SW480 (cell line): ENCODE measurements at regions not wholly inside any gene's neighbourhood (a gene's known extent, or its start where the extent isn't known, plus 50 kb on each side); places are given as distances from the start of the nearest gene placed in this dataset.

Experiments used
- DNase-seq: peaks from one replicate; pipeline ENCODE4 v3.0.0-alpha.2; 2016; ENCODE audit warnings: low spot score

DNA sequence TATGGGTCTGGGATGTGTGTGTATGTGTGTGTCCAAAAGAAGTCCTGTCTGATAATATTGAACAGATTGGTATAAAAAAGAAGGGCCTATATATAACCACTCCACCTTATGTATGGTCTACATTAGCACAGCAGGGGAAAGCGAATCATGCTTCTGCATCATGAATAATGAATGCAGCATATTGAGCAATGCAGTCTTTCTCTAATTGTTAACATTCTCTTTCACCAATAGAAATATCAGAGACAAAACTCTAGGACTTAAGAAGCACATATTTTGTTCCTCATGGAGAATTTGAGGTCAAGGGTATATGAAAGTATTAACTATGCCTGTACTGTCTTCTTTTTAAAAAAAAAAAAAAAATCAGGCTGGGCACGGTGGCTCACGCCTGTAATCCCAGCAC is 264.3 kb upstream of the NOCT start:
- DNase-seq: no peak

DNA sequence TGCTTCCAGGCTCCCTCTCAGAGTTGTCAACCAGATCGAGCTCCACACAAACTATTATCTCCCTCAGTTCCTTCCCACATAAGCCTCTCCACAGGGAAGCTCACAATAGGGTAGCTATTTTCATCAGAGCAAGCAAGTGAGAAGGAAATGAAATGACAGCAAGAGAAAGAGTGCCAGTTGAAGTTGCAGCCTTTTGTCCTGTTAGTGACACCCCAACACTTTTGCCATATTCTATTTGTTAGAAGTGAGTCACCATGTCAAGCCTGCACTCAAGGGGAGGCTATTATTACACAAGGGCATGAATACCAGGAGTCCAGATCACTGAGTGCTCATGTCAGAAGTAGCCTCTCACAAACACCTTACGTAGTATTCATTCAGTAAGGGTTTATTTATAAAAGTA is 266.3 kb upstream of the NOCT start:
- no peak for DNase-seq

DNA sequence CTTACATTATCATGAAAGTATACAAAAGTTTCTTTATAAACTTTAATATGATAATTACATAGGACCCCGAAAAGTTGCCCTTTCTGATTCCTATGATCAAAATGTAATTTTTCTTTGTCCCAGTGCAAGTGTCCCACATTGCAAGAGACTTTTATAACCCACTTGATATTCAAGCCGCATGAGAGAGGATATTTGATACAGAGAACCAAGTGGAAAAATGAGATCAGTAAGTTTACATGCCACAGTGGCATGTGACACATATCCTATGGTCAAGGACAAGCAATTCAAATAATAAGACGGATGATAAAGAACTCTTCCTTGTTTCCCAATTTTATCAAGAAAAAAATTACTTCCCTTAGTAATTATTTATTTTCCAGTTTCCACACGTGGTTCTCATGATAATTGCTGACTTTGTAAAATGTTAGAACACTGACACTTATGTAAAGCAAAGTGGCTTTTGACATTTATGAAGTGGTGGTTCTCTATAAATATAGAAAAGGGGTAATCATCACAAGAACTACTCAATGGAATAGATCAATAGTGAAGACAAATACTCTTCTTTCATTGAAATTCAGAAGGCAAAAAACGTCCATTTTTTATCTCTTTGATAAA is 273.7 kb upstream of the NOCT start:
- no peak for DNase-seq

DNA sequence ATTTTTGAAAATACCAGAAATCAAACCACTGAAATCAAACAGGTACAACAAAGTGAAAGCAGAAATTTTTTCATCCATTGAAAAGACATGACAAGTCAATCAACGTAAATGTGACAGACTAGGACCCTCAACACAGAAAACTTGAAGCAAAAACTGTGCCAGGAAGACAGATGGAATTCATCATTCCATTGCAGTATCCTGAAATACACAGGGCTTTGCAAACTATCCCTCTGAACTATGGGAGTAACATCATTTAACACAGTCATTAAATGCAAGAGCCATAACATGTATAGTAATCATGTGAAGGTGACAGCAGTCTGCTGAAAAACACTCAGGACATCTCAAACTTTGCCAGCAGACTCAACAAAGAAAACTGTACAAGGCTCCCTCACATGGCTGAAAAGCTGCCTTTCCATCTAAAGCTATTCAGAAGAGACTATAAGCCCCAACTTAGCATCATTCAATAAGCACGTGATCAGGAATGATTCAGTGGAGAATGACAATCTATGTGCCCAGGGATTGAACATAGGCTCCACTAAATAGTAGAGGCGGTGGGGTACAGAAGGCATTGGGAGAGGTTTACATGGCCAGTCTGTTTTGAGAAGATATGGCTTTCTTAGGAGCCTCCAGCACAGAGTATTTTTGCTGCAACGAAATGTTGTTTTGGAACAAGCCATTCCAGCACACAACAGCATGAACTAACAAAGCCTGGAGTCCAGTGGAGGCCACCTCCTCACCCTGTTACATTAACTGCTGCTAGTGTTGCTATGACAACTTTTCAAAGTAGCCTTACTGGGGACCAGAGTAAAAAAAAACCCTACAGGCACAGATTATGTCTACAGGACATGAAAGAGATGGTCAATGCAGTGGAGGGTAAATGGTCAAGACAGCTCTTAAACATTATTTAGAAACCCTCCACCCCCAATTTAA is 274.5 kb upstream of the NOCT start:
- DNase-seq: no peak

DNA sequence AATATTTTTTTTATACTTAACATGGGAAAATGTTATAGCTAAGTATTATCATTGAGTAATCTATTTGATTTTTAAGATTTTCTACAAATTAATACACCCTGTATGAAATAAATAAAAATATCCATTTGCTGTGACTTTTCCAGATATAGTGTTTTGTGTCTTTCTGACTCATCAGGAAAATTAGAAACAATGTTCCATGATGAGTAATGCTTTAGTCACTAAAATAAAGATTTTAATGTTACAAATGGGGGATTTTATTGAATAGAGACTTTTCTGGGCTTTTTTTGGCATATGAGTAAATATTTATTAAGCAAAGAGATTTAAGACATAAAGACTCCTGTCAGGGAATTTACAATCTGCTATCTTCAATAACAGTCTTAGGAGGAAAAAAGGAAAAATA is 279.2 kb upstream of the NOCT start:
- no peak for DNase-seq

DNA sequence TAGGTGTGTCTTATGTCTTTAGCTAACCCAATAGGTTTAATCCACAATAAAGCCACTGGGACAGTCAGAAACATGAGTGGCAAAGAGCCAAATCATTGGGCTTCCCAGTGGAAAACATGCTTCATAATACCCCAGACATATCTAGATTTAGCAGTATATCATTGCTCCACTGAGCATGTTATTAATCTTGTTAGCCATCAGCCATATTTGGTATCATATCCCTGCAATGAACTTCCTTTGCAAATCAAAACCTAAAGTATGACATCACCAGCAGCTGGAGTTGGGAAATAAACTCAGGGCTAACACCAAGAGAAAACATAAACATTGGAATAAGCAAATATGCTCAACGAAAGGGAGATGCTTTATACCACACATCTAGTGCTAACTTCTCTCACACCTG is 280.8 kb upstream of the NOCT start:
- no peak for DNase-seq

DNA sequence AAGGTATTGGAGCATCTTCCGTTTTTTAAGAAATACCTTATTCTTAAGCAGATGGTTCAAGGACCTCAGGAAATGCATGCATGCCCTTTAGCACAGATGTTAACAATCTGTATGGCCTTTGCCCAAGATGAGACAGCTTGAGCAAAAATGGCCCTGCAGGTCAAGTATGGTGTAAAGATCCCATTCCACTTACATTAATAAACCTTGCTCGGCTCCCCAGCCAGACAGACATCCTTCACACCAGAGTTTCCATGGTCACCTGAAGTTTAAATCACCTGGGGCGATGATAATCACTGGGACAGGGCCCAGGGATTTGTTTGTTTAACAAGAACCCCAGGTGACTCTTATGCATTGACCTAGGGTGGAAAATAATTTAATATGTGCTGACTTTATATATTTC is 287.0 kb upstream of the NOCT start:
- no peak for DNase-seq

DNA sequence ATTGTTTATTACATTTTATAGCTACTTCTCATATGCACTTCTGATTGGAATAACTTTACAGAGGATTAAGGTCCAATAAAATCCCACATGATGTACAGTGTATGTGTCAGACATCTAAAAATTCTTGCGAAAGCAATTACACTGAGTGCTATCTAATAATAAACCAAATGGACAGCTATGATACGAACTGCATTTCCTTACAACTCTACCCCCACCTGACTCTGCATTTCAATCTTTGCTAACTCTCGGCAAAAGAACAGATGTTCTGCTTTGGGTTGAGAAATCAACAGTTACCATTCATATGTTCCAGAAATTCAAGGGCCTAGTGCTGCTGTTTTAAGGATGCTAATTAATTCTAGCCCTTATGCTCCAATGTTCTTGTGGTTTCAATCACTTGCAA is 287.9 kb upstream of the NOCT start:
- no peak for DNase-seq

DNA sequence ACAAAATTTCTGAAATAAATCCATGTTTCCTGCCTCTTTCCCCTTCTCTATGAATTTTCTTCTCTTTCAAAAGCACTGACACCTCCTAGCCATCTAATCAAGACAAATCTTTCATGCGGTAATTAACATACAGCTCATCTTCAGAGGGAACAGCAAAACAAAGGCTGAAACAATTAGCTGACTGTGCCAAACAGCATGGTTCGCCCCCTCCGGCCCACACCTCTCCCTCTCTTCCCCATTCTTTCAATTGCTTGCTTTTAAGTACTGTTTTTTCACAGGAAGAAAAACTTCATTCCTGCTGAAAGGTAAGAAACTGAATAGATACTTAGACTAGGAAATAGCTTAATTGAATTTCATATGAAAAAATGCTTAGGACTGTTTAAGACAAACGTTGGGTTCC is 291.1 kb upstream of the NOCT start:
- no peak for DNase-seq

DNA sequence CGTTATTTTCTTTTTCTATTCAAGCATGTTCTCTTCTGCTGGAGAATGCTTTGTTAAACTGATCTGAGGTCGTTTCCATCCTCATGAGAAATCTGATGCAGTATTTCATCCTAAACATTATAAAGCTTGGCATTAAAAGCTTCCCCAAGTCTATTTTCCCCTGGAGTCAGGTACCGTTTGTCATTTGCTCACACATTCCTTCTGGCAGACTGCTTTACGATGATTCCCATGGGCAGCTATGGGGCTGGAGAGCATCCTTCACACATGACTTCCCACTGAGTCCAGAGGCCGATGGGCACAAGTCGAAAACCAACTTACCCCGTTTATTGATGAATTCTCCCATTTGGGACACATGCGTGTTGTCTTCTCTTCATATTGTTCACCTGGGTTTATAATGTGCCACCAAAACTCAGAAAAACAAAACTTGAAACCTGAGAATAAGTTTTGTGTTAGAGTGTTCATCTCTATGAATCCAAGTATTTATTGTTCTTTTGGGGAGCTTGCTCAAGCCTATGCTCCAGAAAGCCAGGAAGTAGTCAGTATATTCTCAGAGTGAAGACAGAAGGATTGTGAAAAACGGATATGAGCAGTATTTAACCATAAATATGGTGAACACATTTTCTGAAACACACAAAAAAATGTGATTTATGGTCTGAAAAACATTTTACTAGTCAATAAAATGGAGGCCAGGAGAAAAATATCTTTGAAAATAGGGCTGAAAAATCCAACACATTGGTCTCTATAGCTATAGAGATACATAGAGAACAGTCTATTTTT is 298.8 kb upstream of the NOCT start:
- DNase-seq: no peak

DNA sequence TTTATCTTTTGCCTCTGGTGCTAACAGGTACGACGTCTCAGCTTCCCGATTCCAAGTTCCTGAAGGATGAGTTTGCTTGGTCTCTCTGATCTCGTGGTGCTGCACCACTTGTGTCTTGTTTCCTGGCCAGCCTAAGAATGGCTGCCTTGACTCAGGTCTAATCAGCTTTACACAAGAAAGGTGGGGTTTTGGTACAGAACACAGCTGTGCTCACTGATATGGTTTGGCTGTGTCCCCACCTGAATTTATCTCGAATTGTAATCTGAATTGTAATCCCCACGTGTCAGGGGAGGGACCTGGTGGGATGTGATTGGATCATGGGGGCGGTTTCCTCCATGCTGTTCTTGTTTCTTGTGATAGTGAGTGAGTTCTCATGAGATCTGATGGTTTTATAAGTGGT is 305.3 kb upstream of the NOCT start:
- no peak for DNase-seq

DNA sequence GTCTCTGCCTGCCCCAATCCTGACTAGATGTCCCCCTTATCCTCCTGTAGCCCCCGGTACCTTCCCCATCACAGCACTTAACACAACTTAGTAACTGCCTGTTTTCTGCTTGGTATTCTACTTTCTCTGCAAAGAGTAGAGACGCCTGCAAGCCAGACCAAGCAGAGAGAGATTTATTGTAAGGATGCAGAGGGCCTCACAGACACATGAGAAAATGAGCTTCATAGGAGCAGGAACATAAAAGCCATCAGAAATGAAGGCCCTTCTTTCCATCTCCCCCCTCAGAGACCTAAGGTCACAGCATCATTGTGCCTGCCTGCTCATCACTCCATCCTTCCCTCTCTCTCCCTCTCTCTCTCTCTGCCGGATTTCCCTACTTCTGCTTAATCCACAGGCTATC is 305.7 kb upstream of the NOCT start:
- DNase-seq: no peak

DNA sequence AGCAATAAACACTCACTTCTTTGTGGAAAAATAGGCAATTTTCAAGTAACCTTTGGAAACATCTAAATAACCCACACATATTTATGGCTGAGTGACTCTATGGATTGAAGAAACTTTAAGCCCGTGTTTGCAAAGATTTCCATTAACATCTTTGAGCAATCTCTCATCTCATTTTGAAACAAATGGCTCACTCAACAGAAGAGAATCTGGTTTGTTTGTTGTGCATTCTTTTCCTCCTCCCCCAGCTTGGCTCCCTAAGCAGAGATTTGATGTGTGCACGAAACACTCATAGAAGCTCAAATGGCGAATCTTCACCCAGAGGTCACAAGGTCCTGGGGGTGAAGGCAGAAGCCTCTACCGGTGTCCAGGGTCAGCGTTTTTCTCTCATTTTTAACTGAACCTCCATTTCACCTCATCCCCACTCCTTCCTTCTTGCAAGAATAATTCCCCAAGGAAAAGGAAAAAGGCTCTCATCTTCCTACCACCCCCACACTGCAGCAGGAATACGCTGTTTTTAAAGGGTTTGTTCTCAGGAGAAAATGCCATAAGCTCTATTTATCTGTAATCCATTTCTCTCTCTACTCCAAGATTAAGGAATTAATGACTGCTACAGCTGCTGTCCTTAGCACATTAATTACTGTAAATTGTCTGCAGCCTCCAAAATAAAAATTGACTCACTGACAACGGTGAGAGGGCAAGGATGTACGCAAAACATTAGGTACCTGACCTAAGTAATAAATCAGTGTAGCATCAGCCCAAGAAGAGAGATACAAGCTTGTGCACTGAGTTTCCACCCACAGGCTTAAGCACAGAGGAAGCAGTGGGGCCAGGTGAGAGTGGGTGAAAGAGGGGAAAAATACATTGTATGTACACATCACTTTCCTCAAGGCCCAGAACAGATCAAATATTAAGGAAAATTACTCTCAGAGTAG is 307.6 kb upstream of the NOCT start:
- DNase-seq: no peak

DNA sequence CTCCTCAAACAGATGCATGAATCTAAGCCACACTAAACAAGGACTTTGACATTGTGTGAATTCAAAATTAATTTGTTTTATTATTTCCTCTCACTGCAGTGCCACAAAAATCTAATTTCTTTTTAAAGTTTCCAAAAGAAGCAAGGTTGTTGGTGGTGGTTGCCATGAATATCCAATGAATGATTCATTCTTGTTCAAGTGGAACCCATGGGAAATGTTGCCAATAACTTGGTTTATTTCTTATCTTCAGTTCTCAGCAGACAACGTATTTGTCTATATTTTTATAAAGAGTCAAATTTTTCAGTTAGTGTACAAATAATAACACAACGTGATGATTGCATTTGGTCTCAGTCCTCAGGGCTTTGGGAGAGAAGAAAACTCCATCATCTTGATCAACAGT is 309.4 kb upstream of the NOCT start:
- no peak for DNase-seq

DNA sequence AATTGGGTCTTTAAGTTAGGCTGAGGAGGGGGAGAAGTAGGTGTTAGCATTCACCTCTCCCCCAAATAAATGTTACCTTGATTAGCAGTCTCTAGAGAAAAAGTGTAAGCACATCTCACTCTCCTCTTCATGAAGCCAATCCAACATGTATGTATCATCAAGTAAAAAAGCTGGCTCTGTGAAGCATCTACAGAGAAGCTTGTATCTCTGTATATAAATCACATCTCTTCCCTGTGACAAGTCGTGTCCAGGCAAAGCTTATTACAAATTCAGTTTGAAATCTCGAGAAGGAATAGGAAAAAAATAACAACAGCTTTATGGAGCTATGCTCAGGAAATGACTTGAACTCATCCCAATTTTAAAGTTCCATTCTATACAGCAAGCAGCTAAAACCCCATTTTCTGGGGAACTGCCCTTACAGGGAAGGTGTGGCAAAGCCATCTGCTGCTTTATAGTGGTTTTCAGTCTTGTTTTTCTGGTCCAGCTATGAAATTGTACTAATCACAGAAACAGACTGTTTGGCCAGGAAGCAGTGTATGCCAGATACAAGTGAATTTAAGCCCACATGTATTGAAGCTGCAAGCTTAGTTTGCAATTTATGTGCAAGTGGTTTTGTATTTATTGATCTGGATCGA is 313.3 kb upstream of the NOCT start:
- no peak for DNase-seq

DNA sequence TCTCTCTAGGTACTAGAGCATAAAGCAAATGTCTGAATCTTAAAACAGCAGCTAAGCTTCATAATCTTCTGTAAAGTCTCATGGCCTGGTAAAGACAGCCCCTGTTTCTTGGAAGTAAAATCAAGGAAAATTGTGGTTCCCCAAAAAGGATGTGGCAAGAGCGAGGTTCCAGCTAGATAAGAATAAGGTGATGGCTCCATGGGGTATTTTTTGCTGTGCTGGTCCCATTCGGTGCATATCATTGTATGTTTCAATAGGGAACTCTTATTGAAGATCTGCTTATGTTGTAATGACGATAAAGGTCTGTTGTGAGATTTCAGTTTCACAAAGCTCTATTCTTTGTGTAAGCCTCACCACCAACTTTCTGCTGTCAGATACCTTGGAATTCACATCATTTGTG is 316.9 kb upstream of the NOCT start:
- DNase-seq: no peak

DNA sequence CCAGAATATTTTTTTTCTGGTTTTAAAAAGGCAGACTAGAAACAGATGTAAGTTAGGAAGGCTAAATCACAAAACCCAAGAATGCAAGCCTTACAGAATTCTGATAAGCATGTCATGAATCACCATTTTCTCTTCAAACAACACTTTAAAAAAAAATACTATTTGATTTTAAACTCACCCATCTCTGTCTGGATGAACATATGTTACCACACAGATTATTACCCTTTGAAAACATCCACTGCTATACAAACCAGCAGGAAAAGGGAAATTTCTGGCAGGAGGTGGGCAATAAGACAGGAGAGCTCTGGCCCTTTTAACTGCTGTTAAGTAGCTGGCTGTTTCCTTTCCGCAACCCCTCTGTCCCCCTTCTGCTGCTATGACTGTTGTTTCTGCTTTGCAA is 317.7 kb upstream of the NOCT start:
- no peak for DNase-seq

DNA sequence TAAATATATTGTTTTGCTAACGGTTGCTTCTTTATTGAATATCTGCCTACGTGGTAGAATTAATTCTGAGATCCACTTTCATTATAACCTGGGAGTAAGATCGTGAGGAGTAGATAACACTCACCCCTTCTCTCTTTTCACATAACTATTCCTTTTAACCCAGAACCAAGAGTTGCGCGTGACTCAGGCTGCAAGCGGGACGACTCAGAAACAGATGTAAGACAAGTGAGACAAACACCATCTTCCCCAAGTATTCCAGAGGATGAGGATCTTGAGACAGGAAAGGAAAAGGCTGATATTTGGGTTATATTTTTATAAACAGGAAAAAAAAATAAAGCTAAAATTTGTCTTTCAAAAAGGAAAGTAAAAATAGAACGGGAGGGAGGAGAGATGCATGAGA is 318.8 kb upstream of the NOCT start:
- DNase-seq: no peak

DNA sequence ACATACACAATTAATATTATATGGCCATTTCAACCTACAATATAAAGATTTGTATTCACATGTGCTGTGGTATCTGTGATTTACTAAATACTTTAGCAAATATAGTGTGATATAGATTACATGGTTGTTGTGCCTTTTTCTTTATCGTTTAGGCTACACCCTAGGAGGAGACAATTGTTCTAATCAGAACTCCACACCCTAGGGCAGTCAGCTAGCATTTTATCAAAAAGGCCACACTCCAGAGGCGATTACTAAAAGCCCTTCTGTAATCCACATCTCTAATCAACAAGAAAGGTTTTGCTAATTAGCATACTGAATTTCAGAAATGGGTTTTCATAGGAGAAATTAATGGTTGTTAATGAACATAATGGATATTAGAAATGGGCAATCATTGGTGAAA is 319.5 kb upstream of the NOCT start:
- DNase-seq: no peak

DNA sequence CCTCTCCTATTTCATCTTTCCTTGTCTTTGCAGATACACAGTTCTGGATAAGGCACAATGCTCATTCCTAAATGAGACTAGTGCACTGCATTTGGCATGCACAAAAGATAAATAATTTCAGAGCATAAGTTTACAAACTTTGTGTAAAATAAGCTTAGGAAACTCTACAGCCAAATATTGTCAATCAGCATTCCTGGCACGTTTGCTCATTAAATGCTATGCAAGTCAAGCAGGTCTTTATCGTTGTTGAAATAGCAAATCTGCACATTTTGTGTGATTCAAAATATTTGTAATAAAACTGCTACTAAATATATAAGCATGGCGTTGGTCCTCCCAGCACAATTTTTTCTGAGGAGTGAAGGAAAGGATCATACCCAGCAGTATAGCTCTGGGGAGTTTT is 322.1 kb upstream of the NOCT start:
- no peak for DNase-seq

DNA sequence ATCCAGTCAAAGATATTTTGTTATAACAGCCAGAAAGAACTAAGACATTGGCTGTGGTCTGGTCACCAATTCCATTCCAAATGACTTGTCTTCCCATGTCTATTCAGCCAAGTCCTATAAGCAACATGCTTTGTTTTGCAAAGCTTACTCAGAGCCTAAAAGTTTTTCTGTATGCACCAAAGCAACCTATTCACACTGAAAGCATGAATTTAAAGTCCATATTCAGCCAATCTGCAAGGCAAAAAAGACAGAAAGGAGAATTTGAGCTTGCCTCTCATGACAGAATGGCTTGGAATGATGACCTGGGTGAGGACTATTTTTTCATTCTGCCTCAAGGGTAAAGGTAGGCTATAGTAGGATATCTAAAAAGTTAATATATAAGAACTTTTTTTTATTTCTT is 323.2 kb upstream of the NOCT start:
- DNase-seq: no peak

DNA sequence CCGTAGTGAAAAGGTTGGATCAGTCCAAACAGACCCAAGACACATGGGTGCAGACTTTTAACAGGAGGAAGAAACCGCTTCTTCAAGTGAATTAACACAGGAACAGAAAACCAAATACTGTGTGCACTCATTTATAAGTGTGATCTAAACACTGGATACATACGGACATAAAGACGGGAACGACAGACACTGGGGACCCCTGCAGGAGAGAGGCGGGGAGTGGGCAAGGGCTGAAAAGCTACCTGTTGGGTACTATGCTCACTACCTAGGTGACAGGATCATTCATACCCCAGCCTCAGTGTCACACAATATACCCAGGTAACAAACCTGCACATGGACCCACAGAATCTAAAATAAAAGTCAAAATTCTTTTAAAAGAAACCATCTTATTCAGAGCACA is 326.0 kb upstream of the NOCT start:
- no peak for DNase-seq
